Lung (tissue), 11 donors: ENCODE measurements at regions not wholly inside any gene's neighbourhood (a gene's known extent, or its start where the extent isn't known, plus 50 kb on each side); places are given as distances from the start of the nearest gene placed in this dataset.

ENCODE experiments used
- ATAC-seq: fragments of 200-7000 bp; cut with Tn5 transposase; one replicate; pipeline ENCODE4 v1.9.1; 2020; ENCODE audit warnings: moderate number of reproducible peaks; ENCODE audit not compliant: insufficient read depth, low FRiP score
- DNase-seq, 3 donors: peaks; one replicate each; pipeline ENCODE4 v3.0.0-alpha.2; 2013 to 2017
- H3K27ac ChIP-seq, 2 donors: one replicate each; pipeline ENCODE4 v1.5.1; 2013; ENCODE audit warnings: mild to moderate bottlenecking in 2 of 2, moderate library complexity in 2 of 2, control low read depth in 1 of 2, inconsistent platforms in 1 of 2, low read depth in 1 of 2, low read length in 1 of 2
- H3K27me3 ChIP-seq, 3 donors: one replicate each; pipeline ENCODE4 v1.5.1; 2013; ENCODE audit warnings: low read length in 2 of 3; ENCODE audit not compliant: control insufficient read depth in 3 of 3, insufficient read depth in 3 of 3
- H3K36me3 ChIP-seq, 4 donors: one replicate each; pipeline ENCODE4 v1.5.1; 2013; ENCODE audit warnings: low read length in 4 of 4, mild to moderate bottlenecking in 1 of 4, moderate library complexity in 1 of 4; ENCODE audit not compliant: control insufficient read depth in 4 of 4, insufficient read depth in 4 of 4
- H3K4me1 ChIP-seq, 5 donors: one replicate each; pipeline ENCODE4 v1.5.1; 2013; ENCODE audit warnings: low read length in 5 of 5, mild to moderate bottlenecking in 2 of 5, moderate library complexity in 1 of 5; ENCODE audit not compliant: control insufficient read depth in 5 of 5, insufficient read depth in 5 of 5
- H3K4me3 ChIP-seq: one replicate; pipeline ENCODE4 v1.5.1; 2013; ENCODE audit warnings: mild to moderate bottlenecking, control low read depth, moderate library complexity
- H3K9ac ChIP-seq, 2 donors: one replicate each; pipeline ENCODE4 v1.5.1; 2013; ENCODE audit warnings: low read length in 2 of 2, control low read depth in 1 of 2; ENCODE audit not compliant: insufficient read depth in 1 of 2
- H3K9me3 ChIP-seq, 4 donors: one replicate each; pipeline ENCODE4 v1.5.1; 2013; ENCODE audit warnings: low read length in 3 of 4, mild to moderate bottlenecking in 1 of 4, moderate library complexity in 1 of 4; ENCODE audit not compliant: control insufficient read depth in 4 of 4, insufficient read depth in 3 of 4
- CTCF ChIP-seq: IDR thresholded peaks from 2 replicates; pipeline ENCODE4 v1.5.1; 2012; ENCODE audit warnings: mild to moderate bottlenecking; ENCODE audit errors: control extremely low read depth, extremely low read depth
- WGBS, 2 donors: extraction: QIAGEN DNeasy Blood & Tissue Kit; methylation state at CpG; one replicate each; pipeline ENCODE4 v1.1.7; 2013; 5-methylcytosine and 5-hydroxymethylcytosine counted together
- donor health status: control.
- donor health status: control.
- donor health status: Bipolar disorder and iron deficiency.
- donor health status: healthy.
- donor health status: DM: yes; HTN: yes; CAD: no.

GRCh38 chr7:82527851-82528250 lies 84.3 kb upstream of the CACNA2D1 start:
- H3K9me3 ChIP-seq: no peaks in the 10 kb centered on the region
- H3K27ac ChIP-seq: no peak overlapping the region
- ATAC-seq (no peak), DNase-seq (no peak)
- no peaks in the 10 kb centered on the region for H3K4me1 ChIP-seq
- TF ChIP-seq CTCF: no peak
- WGBS, 2 donors: 83 to 88% methylated on average over 1 of the region's 1 CpG
- no peaks in the 10 kb centered on the region for H3K27me3 ChIP-seq
- H3K4me3 ChIP-seq: no peak overlapping the region
- no peaks in the 10 kb centered on the region for H3K36me3 ChIP-seq
- H3K9ac ChIP-seq: no peak overlapping the region

- no peaks in the 10 kb centered on the region for H3K4me1 ChIP-seq
- no peak for ATAC-seq
- WGBS, 2 donors: 86 to 93% methylated on average over 2 of the region's 2 CpGs
- no peak overlapping the region for H3K4me3 ChIP-seq
- H3K27me3 ChIP-seq: no peaks in the 10 kb centered on the region
- H3K9me3 ChIP-seq: no peaks in the 10 kb centered on the region
- DNase-seq: no peak
- TF ChIP-seq CTCF: no peak
- no peaks in the 10 kb centered on the region for H3K36me3 ChIP-seq
- no peak overlapping the region for H3K9ac ChIP-seq
- H3K27ac ChIP-seq: no peak overlapping the region
Measured at GRCh38 chr7:82521906-82522445, 78.4 kb upstream of the CACNA2D1 start.

- WGBS, 2 donors: 87 to 88% methylated on average over 2 of the region's 2 CpGs
- Histone ChIP-seq H3K9ac (no peak overlapping the region), H3K36me3 (no peaks in the 10 kb centered on the region), H3K4me3 (no peak overlapping the region), H3K27ac (no peak overlapping the region), H3K27me3 (no peaks in the 10 kb centered on the region), H3K4me1 (no peaks in the 10 kb centered on the region), H3K9me3 (no peaks in the 10 kb centered on the region)
- DNase-seq (no peak), ATAC-seq (no peak)
- no peak for TF ChIP-seq CTCF
Measured at GRCh38 chr7:82517050-82517449, 73.5 kb upstream of the CACNA2D1 start.

- TF ChIP-seq CTCF: no peak
- DNase-seq (no peak), ATAC-seq (no peak)
- Histone ChIP-seq H3K36me3 (no peaks in the 10 kb centered on the region), H3K4me1 (peaks cover 0 to 4% (median 0%) of the 10 kb centered on the region in 5 donors), H3K9me3 (no peaks in the 10 kb centered on the region), H3K27me3 (no peaks in the 10 kb centered on the region), H3K27ac (no peak overlapping the region), H3K9ac (no peak overlapping the region), H3K4me3 (no peak overlapping the region)
Measured at GRCh38 chr7:82511542-82511941, 68.0 kb upstream of the CACNA2D1 start.
